Omental fat pad (tissue), 3 donors: ENCODE measurements at regions not wholly inside any gene's neighbourhood (a gene's known extent, or its start where the extent isn't known, plus 50 kb on each side); places are given as distances from the start of the nearest gene placed in this dataset.

Experiments used
- ATAC-seq: fragments of 150-250 bp; one replicate; pipeline ENCODE4 v1.9.1; 2016; ENCODE audit warnings: mild to moderate bottlenecking, moderate library complexity; ENCODE audit not compliant: low FRiP score
- DNase-seq: peaks from one replicate; pipeline ENCODE4 v3.0.0-alpha.2; 2019; ENCODE audit warnings: low spot score
- TF ChIP-seq, protein P1 (sequence below), 3 donors: fragments of 450-650 bp; IDR thresholded peaks; one replicate each; pipeline ENCODE4 v1.5.1; 2016 to 2017; ENCODE audit warnings: antibody characterized with exemption in 3 of 3, mild to moderate bottlenecking in 3 of 3, moderate library complexity in 2 of 3

DNA sequence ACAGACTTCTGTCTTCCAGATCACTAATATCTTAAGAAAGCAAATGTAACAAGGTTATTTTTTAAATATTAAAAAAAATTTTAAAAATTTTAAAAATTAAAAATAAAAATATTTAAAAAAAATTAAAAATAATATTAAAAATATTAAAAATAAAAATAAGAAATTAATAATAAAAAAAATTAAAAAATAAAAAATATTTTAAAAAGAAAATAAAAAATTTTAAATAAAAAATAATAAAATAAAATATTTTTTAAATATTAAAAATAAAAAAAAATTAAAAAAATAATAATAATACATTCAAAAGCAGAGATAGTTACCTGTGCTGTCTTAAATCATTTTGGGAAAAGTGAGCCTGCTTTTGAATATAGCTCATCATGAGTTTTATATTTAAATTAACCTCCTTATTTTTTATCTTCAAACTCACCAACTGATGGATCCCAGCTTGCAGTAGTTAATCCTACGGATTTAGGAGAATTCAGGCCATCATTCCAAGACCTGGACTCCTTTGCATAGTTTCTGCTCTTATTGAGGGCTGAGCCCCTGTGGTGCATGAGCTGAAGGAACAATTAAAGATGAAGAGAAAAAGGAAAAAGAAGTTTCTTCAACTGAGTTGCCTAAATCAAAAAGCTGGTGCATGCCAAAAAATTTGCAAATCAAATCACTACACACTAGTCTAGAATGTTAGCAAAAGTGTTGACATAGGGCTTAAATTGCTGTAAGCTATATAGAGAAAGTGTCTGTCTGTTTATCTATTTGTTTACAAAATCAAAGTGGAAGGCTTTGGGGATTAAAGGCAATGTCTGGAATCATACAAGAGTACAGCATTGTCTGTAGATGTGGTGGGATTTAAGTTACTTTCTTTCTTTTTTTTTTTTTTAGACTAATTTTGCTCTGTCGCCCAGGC is 50.5 kb upstream of the ZNF438 start:
- TF ChIP-seq, protein P1, sequence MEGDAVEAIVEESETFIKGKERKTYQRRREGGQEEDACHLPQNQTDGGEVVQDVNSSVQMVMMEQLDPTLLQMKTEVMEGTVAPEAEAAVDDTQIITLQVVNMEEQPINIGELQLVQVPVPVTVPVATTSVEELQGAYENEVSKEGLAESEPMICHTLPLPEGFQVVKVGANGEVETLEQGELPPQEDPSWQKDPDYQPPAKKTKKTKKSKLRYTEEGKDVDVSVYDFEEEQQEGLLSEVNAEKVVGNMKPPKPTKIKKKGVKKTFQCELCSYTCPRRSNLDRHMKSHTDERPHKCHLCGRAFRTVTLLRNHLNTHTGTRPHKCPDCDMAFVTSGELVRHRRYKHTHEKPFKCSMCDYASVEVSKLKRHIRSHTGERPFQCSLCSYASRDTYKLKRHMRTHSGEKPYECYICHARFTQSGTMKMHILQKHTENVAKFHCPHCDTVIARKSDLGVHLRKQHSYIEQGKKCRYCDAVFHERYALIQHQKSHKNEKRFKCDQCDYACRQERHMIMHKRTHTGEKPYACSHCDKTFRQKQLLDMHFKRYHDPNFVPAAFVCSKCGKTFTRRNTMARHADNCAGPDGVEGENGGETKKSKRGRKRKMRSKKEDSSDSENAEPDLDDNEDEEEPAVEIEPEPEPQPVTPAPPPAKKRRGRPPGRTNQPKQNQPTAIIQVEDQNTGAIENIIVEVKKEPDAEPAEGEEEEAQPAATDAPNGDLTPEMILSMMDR (IDR thresholded peaks at IDR 0.05) = no peak
- DNase-seq (no peak), ATAC-seq (no peak)

DNA sequence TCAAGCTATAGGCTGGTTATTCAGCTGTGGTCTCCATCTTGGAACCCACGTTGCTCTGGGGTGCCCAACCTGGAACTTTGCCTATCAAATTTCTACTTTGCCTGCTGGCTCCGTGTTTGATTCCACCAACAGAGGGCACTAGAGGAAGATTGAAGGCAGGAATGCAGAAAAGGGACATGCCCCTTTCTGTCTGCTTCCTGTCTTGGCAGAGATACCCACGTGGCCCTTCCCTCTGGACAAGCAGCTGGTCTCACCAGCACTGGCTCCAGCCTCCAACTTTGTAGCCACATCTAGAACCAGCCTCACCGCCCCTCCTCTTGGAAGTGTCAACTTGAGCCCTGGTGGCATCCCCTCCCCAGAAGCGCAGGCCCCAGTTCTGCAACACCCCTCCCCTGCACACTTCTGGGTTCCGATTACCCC is 52.1 kb upstream of the ZNF438 start:
- TF ChIP-seq, protein P1 (IDR thresholded peaks at IDR 0.05) = no peak
- ATAC-seq = peak; percentile 10
- no peak for DNase-seq

DNA sequence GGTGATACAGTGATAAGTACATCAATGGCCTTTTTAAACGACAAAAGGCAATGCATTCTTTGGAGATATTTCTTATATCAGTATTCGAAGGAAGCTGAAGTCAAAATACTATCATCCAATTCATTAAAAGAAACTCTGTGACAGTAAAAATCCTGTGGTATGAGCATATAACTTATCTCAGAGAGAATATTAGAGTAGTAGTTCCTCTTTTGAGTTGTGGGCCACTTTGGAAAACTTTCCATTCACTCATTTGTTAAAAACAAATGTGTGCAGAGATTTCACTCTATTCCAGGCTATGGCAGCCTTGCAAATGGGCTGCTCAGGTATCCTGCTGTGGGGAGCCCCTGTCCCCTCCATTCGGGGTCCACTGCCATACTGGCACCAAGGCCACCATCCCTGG is 55.3 kb upstream of the ZNF438 start:
- DNase-seq (no peak), ATAC-seq (no peak)
- TF ChIP-seq, protein P1 (IDR thresholded peaks at IDR 0.05) = no peak

DNA sequence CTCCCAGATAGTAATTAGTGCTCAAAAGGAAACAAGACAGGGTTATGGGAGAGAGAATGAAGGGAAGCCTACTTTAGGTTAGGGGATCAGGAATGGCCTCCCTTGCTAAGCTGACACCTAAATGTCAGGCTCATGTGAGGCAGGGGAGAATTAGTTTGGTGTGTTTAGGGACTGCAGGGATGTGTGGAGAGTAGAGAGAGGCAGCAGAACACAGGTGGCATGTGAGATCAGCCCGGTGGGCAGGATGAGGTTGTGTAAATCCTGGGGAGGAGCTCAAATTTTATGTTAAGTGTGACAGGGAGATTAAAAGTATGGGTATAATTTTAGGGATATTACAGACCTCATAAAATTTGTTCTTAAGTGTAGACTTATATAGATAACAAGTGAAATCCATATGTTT is 56.2 kb upstream of the ZNF438 start:
- DNase-seq (no peak), ATAC-seq (no peak)
- TF ChIP-seq, protein P1 (IDR thresholded peaks at IDR 0.05) = no peak

DNA sequence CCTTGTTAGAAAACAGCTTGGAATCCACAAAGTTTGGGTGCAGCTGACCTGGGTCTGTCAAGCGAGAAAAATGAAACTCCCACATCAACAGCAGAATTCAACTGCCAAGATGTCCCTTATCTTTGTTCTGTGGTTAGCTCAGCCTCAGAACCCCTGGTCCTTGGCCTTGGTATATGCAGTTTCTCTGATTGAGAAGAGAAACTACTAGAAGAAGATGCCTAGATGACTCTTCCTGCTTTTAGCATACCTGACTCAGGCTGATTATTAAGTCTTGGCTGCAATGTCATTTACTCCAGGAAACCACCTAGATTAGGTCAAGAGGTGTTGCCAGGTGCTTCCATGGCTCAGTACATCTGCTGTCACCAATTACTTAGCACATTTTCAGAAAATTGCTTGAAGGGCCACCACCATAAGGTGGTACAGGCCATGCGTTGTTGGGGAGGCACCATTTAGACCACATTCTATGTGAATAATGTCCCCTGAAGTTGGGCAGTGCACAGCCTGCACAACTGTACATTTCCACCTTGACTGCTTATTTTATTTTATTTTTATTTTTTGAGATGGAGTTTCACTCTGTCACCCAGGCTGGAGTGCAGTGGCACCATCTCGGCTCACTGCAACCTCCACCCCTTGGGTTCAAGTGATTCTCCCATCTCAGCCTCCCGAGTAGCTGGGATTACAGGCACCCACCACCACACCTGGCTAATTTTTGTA is 59.4 kb upstream of the ZNF438 start:
- ATAC-seq (no peak), DNase-seq (no peak)
- TF ChIP-seq, protein P1 (IDR thresholded peaks at IDR 0.05) = no peak

DNA sequence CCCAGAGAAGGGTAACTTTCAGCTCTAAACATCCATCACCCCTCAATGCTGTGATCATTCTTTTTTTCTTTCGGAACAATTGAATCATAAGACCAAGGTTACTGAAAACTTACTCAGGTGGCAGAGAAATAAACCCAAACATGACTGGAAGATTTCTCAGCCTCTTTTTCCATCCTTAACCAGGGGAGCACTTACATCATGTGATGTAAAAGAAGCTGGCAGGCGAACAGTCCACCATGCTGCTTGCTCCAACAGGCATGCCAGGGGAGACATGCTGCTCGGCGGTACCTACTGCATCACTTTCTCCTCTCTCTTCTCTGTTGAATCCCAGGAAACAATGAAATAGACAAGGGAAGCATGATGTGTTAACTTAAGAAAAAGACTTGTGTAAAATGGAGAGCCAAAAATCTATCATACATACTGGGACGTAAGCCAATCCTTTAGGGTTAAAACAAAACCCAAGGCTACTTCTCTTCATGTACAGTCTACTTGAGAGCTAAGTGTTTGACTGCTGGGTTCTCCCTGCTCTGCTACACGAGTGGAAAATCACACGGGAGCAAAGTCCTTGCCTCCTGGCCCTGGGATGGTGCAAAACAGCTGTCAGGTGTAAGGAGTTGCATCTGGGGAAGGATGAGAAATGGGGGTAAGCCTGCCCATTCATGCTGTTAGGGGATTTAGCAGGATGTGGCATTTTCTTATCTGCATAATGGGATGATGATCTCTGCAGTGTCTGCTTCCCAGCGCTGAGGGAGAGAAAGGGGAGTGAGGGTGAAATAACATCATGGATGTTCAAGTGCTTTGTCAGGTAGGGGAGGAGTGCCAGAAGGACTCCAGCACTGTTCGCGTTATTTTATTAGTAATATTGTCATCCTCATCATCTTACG is 64.3 kb upstream of the ZNF438 start:
- ATAC-seq (no peak), DNase-seq (no peak)
- TF ChIP-seq, protein P1 (IDR thresholded peaks at IDR 0.05) = no peak
